ENCODE measurements at regions not wholly inside any gene's neighbourhood (a gene's known extent, or its start where the extent isn't known, plus 50 kb on each side); places are given as distances from the start of the nearest gene placed in this dataset.
"Not testable (repeated sequence)": the region's sequence is repeated elsewhere in the genome, so short reads cannot be mapped to it uniquely, and the experiment has no call there.

DNA sequence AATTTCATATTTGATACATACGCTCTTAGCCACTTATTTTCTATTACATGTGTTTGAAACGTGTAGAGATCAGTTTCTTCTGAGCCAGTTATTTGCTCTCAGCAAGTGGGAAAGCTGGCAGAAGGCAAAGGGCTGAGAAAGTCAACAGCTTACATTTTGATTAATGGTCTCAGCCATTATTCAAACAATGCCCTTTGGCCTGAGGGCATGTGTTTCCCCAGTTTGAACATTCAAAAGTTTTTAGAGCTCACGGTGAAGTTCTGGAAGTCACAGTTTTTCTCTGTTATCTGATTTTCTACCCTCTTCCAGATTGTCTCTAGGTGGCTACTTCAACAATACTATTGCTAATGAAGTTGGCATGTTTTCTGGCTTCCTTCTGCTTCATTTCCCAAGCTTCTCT lies 591.8 kb upstream of the CPEB2 start:
- DNase-seq (ENCODE audit: low spot score) (no peak), ATAC-seq (ENCODE audit: low FRiP score) (no peak)
- TF ChIP-seq, protein P1, sequence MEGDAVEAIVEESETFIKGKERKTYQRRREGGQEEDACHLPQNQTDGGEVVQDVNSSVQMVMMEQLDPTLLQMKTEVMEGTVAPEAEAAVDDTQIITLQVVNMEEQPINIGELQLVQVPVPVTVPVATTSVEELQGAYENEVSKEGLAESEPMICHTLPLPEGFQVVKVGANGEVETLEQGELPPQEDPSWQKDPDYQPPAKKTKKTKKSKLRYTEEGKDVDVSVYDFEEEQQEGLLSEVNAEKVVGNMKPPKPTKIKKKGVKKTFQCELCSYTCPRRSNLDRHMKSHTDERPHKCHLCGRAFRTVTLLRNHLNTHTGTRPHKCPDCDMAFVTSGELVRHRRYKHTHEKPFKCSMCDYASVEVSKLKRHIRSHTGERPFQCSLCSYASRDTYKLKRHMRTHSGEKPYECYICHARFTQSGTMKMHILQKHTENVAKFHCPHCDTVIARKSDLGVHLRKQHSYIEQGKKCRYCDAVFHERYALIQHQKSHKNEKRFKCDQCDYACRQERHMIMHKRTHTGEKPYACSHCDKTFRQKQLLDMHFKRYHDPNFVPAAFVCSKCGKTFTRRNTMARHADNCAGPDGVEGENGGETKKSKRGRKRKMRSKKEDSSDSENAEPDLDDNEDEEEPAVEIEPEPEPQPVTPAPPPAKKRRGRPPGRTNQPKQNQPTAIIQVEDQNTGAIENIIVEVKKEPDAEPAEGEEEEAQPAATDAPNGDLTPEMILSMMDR (IDR thresholded peaks at IDR 0.05) = no peak

DNA sequence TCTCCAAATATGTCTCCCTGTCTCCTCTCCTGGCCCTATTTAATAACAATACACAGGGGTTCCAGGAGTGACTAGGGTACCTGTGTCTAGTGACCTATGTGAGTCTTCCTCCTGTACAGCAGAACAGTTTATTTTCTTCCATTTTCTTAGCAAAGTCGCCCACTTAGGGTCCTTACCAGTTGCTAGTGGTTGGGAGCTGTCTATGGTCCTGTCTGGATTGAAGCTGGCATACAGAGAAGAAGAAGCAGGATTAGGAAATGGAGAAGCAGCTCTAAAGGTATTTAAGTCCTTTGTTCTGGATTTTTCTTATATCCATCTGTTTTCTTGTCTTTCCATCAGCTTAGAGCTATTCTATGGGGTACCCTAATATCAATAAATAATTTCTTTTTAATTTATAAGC lies 587.1 kb upstream of the CPEB2 start:
- DNase-seq (ENCODE audit: low spot score) (no peak), ATAC-seq (ENCODE audit: low FRiP score) (no peak)
- TF ChIP-seq, protein P1 (IDR thresholded peaks at IDR 0.05) = no peak

DNA sequence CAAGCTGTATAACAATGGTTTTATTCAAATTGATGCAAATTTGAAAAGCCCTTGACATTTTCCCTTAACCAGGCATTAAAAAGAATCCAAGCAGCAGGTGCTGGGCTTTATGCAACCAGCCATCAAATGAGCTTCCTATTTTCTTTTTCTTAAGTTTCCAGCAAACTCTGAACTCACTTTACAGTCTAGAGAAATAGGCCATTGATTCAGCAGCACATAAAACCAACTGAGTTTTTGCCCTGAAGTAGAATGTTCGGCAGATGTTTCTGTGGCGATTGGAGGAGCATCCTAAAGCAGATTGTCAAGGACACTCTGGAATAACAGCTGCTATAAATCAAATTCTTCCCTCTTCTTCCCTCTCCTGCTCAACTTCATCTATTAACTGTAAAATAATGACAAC lies 582.8 kb upstream of the CPEB2 start:
- DNase-seq (ENCODE audit: low spot score) (no peak), ATAC-seq (ENCODE audit: low FRiP score) (no peak)
- TF ChIP-seq, protein P1 (IDR thresholded peaks at IDR 0.05) = no peak

DNA sequence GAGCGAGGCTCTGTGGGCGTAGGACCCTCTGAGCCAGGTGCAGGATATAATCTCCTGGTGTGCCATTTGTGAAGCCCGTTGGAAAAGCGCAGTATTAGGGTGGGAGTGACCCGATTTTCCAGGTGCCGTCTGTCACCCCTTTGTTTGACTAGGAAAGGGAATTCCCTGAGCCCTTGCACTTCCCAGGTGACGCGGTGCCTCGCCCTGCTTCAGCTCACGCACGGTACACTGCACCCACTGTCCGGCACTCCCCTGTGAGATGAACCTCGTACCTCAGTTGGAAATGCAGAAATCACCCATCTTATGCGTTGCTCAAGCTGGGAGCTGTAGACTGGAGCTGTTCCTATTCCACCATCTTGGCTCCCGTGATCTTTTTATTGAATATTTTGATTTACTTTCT lies 576.0 kb upstream of the CPEB2 start:
- not testable (repeated sequence) for ATAC-seq (ENCODE audit: low FRiP score); DNase-seq (ENCODE audit: low spot score)

DNA sequence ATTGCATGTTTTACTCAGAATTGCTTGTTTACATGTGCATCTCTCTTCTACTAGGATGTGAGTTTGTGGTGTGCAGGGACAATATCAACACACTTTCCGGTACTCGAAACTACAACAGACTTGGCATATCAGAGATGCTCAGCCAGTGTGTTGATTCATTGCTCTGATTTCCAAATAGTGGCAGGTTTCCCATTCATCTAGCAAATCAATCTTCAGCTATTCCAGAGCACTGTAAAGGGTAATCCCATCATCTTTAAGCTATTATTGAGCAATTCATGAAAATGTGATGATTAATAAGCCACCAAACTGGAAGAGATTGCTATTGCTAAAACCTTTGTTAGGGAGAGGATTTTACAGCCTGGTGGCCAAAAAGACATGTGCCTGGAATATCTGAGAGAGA lies 574.2 kb upstream of the CPEB2 start:
- no peak for DNase-seq (ENCODE audit: low spot score)
- ATAC-seq (ENCODE audit: low FRiP score) = no peak
- TF ChIP-seq, protein P1 (IDR thresholded peaks at IDR 0.05) = no peak

DNA sequence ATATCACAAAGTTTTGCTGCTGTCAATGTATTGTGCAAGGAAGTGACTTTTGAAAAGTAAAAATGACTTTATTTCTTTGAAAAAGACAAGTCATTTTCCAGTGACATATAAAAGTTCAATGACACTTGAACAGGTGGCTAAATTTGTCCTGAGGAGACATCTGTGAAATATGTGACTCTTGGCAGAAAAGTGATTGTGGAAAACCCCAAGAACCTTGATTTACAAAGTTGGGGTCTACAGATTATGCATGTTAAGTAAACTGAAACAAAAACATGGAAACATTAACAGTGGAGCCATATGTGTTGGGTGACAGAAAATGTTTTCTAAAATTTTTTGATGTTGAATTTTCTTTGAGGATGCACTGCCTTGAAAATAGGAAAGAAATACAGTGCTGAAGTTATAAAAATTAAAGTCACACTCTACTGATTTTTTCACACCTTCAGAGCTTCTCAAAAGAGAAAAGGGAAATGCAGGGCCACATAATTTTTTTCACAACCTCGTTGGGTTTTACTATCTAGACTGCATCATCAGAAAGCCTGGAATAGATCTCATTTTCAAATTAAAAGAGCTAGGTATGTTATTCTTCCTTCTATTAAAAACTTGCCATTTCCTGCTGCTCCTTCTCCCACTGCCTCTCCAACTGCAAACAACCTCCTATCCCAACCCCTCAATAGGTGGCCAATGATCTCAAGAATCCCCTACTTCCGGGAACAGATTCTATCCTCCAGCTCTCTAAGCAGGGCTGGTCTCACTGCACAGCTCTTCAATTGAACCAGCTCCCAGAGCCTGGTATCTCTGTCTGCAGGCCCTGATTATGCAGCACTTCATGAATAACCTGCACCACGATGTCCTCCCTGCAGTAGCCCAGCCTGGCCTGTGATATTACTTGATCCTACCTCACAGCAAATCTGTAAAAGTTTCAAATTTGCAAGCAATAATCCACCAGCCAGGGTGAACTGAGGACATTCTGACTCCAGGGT lies 570.8 kb upstream of the CPEB2 start:
- DNase-seq (ENCODE audit: low spot score) (no peak), ATAC-seq (ENCODE audit: low FRiP score) (no peak)
- TF ChIP-seq, protein P1 (IDR thresholded peaks at IDR 0.05) = no peak

DNA sequence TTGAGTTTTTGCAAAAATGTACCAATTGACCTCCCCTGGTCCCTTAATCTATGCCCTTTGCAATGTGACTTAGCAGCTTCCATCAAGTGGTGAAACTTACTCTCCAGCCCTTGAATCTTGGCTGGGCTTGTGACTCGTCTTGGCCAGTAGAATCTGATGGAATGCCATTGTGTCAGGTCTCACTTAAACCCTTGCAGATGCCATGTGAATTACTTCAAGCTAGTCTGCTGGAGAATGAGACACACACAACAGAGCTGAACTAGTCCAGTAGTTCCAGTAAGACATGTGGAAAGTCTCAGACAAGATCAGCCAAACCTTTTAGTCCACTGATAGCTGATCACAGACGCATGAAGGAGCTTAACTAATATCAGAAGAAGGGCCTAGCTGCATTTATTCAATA lies 567.8 kb upstream of the CPEB2 start:
- ATAC-seq (ENCODE audit: low FRiP score) (no peak), DNase-seq (ENCODE audit: low spot score) (no peak)
- TF ChIP-seq, protein P1 (IDR thresholded peaks at IDR 0.05) = no peak
